ENCODE measurements at regions not wholly inside any gene's neighbourhood (a gene's known extent, or its start where the extent isn't known, plus 50 kb on each side); places are given as distances from the start of the nearest gene placed in this dataset.

GRCh38 chr5:8188874-8189565 is 320.1 kb downstream of the MTRR start:
- Mint-ChIP-seq H3K27me3 (ENCODE audit: low read depth) (no peaks in the 10 kb centered on the region), H3K9me3 (peaks cover 1 to 2% of the 10 kb centered on the region in 2 donors), H3K36me3 (ENCODE audit: insufficient read depth in 2 of 2) (no peaks in the 10 kb centered on the region), H3K4me1 (ENCODE audit: low read depth) (no peaks in the 10 kb centered on the region), H3K27ac (no peak overlapping the region), H3K4me3 (no peak overlapping the region)
- DNase-seq (no peak), ATAC-seq (replicated peaks in 1 of 2) (no peak)

GRCh38 chr5:8192840-8193239 is 323.9 kb downstream of the MTRR start:
- no peaks in the 10 kb centered on the region for H3K4me1 Mint-ChIP-seq (ENCODE audit: low read depth)
- H3K9me3 Mint-ChIP-seq: peaks cover 1 to 3% of the 10 kb centered on the region in 2 donors
- no peak overlapping the region for H3K4me3 Mint-ChIP-seq
- no peak overlapping the region for H3K27ac Mint-ChIP-seq
- H3K36me3 Mint-ChIP-seq (ENCODE audit: insufficient read depth in 2 of 2): no peaks in the 10 kb centered on the region
- DNase-seq (no peak), ATAC-seq (replicated peaks in 1 of 2) (no peak)
- no peaks in the 10 kb centered on the region for H3K27me3 Mint-ChIP-seq (ENCODE audit: low read depth)

- no peak for DNase-seq
- Mint-ChIP-seq H3K36me3 (ENCODE audit: insufficient read depth in 2 of 2) (no peaks in the 10 kb centered on the region), H3K27ac (no peak overlapping the region), H3K4me1 (ENCODE audit: low read depth) (no peaks in the 10 kb centered on the region), H3K4me3 (no peak overlapping the region), H3K9me3 (peaks cover 1 to 3% of the 10 kb centered on the region in 2 donors), H3K27me3 (ENCODE audit: low read depth) (no peaks in the 10 kb centered on the region)
- ATAC-seq (replicated peaks in 1 of 2): no peak
Observed at GRCh38 chr5:8196061-8196460, 327.1 kb downstream of the MTRR start.

GRCh38 chr5:8208307-8208706 is 339.4 kb downstream of the MTRR start:
- no peak for DNase-seq
- H3K27ac Mint-ChIP-seq: no peak overlapping the region
- no peaks in the 10 kb centered on the region for H3K36me3 Mint-ChIP-seq (ENCODE audit: insufficient read depth in 2 of 2)
- no peak overlapping the region for H3K4me3 Mint-ChIP-seq
- H3K9me3 Mint-ChIP-seq: no peaks in the 10 kb centered on the region
- H3K4me1 Mint-ChIP-seq (ENCODE audit: low read depth): no peaks in the 10 kb centered on the region
- H3K27me3 Mint-ChIP-seq (ENCODE audit: low read depth): no peaks in the 10 kb centered on the region
- ATAC-seq (replicated peaks in 1 of 2): no peak

DNA sequence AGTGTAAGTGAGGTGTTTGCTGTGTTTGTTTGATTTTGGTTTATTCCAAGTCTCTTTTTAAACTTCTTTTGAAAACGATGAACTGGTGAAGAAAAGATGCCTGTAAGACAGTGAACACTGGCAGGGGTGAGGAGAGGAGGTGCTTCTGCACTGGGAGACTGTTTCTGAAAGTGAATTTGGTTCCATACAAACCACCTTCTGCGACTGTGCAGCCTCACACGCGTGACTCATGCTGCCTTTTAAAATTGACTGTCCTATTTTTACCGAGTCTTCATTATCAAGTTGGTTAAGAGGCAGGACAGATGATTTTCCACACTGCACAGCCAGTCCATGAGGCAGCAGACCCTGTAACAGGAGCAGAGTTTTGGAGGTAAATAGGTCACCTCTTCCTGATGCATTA is 340.6 kb downstream of the MTRR start:
- Mint-ChIP-seq H3K36me3 (ENCODE audit: insufficient read depth in 2 of 2) (no peaks in the 10 kb centered on the region), H3K4me1 (ENCODE audit: low read depth) (no peaks in the 10 kb centered on the region), H3K9me3 (no peaks in the 10 kb centered on the region), H3K4me3 (no peak overlapping the region), H3K27me3 (ENCODE audit: low read depth) (no peaks in the 10 kb centered on the region), H3K27ac (no peak overlapping the region)
- DNase-seq (no peak), ATAC-seq (replicated peaks in 1 of 2) (no peak)

DNA sequence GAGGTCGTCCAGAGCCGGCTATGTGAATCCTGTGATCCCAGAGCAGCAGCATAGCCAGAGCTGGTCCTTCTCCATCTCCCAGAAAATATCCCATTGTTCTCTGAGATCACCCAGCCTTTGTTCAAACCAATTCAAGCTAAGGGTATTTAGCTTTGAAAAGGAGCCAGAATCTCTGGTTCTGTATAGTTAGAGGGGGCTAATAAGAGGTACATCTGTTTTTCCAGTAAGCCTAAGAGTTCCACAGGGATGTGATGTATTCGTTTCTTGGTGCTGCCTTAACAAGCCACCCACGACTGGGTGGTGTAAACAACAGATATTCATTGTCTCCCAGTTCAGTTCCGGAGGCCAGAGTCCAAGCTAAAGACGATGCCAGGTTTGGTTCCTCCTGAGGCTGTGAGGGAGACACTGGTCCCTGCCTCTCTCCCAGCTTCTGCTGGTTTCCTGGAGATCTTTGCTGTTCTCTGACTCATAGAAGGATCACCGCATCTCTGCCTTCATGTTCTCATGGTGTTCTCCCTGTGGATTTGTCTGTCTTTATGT is 344.8 kb downstream of the MTRR start:
- H3K9me3 Mint-ChIP-seq: peaks cover 0 to 1% of the 10 kb centered on the region in 2 donors
- no peak for DNase-seq
- no peaks in the 10 kb centered on the region for H3K27me3 Mint-ChIP-seq (ENCODE audit: low read depth)
- no peaks in the 10 kb centered on the region for H3K4me1 Mint-ChIP-seq (ENCODE audit: low read depth)
- no peak for ATAC-seq (replicated peaks in 1 of 2)
- no peaks in the 10 kb centered on the region for H3K36me3 Mint-ChIP-seq (ENCODE audit: insufficient read depth in 2 of 2)
- no peak overlapping the region for H3K4me3 Mint-ChIP-seq
- H3K27ac Mint-ChIP-seq: no peak overlapping the region

- H3K27me3 Mint-ChIP-seq (ENCODE audit: low read depth): no peaks in the 10 kb centered on the region
- H3K27ac Mint-ChIP-seq: no peak overlapping the region
- DNase-seq: no peak
- H3K36me3 Mint-ChIP-seq (ENCODE audit: insufficient read depth in 2 of 2): peaks cover 0 to 6% of the 10 kb centered on the region in 2 donors
- H3K4me3 Mint-ChIP-seq: no peak overlapping the region
- peaks cover 7 to 8% of the 10 kb centered on the region in 2 donors for H3K9me3 Mint-ChIP-seq
- no peak for ATAC-seq (replicated peaks in 1 of 2)
- no peaks in the 10 kb centered on the region for H3K4me1 Mint-ChIP-seq (ENCODE audit: low read depth)
Observed at GRCh38 chr5:8216921-8217320, 348.0 kb downstream of the MTRR start.

DNA sequence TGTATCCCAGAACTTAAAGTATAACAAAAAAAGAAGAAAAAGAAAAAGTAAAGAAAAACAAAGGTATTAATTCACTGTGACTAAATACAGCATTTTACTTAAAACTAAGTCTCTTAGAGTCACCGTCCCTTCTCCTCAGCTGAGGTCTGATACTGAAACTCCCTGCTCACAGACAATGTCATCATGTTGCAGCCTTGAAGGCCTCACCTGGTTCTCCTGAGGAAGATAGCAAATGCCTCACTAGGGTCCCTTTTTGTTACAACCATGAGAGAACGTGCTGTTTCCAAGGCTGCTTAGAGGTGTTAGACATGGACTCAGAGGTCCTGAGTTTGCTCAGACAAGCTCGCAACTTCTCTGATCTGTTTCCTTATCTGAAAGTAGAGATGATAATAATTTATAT is 357.2 kb downstream of the MTRR start:
- Mint-ChIP-seq H3K36me3 (ENCODE audit: insufficient read depth in 2 of 2) (peaks cover 0 to 2% of the 10 kb centered on the region in 2 donors), H3K27ac (no peak overlapping the region), H3K9me3 (peaks cover 13 to 20% of the 10 kb centered on the region in 2 donors), H3K4me3 (no peak overlapping the region), H3K4me1 (ENCODE audit: low read depth) (no peaks in the 10 kb centered on the region), H3K27me3 (ENCODE audit: low read depth) (no peaks in the 10 kb centered on the region)
- ATAC-seq (replicated peaks in 1 of 2): no peak
- DNase-seq: no peak

DNA sequence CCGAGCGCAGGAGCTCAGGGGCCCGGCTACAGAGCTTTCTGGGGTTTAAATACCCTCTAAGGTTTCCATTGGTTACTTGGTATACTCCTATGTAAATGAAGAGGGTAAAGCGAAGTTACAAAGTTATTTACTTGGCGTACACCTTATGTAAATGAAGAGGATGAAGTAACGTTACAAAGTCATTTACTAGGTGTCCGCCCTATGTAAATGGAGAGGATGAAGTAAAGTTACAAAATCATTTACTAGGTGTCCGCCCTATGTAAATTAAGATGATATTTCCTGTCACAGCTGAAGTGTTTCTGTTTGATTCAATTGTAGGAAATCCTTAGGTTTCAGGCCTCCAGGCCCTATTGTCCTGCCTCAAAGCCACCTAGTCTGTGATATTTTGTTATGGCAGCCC is 358.2 kb downstream of the MTRR start:
- Mint-ChIP-seq H3K4me1 (ENCODE audit: low read depth) (no peaks in the 10 kb centered on the region), H3K4me3 (no peak overlapping the region), H3K9me3 (peaks cover 6 to 15% of the 10 kb centered on the region in 2 donors), H3K36me3 (ENCODE audit: insufficient read depth in 2 of 2) (no peaks in the 10 kb centered on the region), H3K27ac (no peak overlapping the region), H3K27me3 (ENCODE audit: low read depth) (no peaks in the 10 kb centered on the region)
- ATAC-seq (replicated peaks in 1 of 2) (no peak), DNase-seq (no peak)

GRCh38 chr5:8229551-8229950 is 360.6 kb downstream of the MTRR start:
- no peaks in the 10 kb centered on the region for H3K27me3 Mint-ChIP-seq (ENCODE audit: low read depth)
- H3K27ac Mint-ChIP-seq: no peak overlapping the region
- H3K4me1 Mint-ChIP-seq (ENCODE audit: low read depth): no peaks in the 10 kb centered on the region
- no peak for ATAC-seq (replicated peaks in 1 of 2)
- no peak for DNase-seq
- H3K4me3 Mint-ChIP-seq: no peak overlapping the region
- H3K36me3 Mint-ChIP-seq (ENCODE audit: insufficient read depth in 2 of 2): no peaks in the 10 kb centered on the region
- H3K9me3 Mint-ChIP-seq: peaks cover 0 to 8% of the 10 kb centered on the region in 2 donors

- H3K27me3 Mint-ChIP-seq (ENCODE audit: low read depth): no peaks in the 10 kb centered on the region
- ATAC-seq (replicated peaks in 1 of 2): no peak
- peaks cover 0 to 11% of the 10 kb centered on the region in 2 donors for H3K9me3 Mint-ChIP-seq
- H3K36me3 Mint-ChIP-seq (ENCODE audit: insufficient read depth in 2 of 2): no peaks in the 10 kb centered on the region
- H3K4me1 Mint-ChIP-seq (ENCODE audit: low read depth): no peaks in the 10 kb centered on the region
- no peak overlapping the region for H3K27ac Mint-ChIP-seq
- no peak for DNase-seq
- no peak overlapping the region for H3K4me3 Mint-ChIP-seq
Observed at GRCh38 chr5:8230868-8231267, 361.9 kb downstream of the MTRR start.

DNA sequence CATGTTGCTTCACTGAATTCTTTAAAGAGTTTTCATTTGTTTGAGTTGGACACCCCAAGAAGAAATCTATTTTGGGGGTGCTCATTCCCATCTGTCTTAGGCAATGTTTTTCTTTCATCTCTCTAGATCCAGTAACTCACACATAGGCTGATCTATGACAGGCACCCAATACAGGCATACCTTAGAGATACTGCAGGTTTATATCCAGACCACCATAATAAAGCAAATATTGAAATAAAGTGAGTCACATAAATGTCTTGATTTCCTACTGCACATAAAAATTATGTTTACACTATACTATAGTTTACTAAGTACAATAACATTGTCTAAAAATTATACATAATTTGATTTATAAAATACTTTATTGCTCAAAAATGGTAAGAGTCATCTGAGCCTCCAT is 364.5 kb downstream of the MTRR start:
- DNase-seq: no peak
- Mint-ChIP-seq H3K4me3 (no peak overlapping the region), H3K27ac (no peak overlapping the region), H3K4me1 (ENCODE audit: low read depth) (no peaks in the 10 kb centered on the region), H3K27me3 (ENCODE audit: low read depth) (no peaks in the 10 kb centered on the region), H3K36me3 (ENCODE audit: insufficient read depth in 2 of 2) (no peaks in the 10 kb centered on the region), H3K9me3 (peaks cover 3 to 10% of the 10 kb centered on the region in 2 donors)
- no peak for ATAC-seq (replicated peaks in 1 of 2)

DNA sequence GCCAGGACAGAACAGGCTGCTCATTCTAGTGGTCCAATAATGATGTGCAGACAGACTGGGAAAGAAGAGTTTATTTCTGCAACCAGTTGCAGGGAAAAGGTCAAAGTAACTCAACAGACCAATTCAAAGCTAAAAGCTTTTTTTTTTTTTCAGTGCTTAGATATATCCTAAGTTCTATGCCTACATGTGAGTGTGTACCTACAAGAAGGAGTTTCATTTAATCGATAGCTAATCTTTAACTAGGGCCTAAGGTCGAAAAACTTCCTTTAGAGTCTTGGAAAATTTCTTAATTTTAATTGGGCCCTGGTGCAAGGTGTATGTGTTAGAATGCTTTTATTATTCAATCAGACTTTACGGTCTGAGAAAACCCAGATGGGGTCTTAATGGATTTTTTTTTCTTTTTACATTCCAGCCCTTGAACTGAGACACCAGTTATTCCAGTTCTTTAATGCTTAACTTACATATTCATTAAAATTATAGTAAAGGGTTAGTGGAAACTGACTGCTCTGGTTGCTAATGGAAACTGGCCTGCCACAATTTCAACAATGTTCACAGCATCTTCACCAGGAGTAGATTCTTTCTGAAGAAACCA is 365.3 kb downstream of the MTRR start:
- ATAC-seq (replicated peaks in 1 of 2) (no peak), DNase-seq (no peak)
- Mint-ChIP-seq H3K27me3 (ENCODE audit: low read depth) (no peaks in the 10 kb centered on the region), H3K4me3 (no peak overlapping the region), H3K9me3 (peaks cover 3 to 6% of the 10 kb centered on the region in 2 donors), H3K27ac (no peak overlapping the region), H3K36me3 (ENCODE audit: insufficient read depth in 2 of 2) (no peaks in the 10 kb centered on the region), H3K4me1 (ENCODE audit: low read depth) (no peaks in the 10 kb centered on the region)

GRCh38 chr5:8238080-8238479 is 369.1 kb downstream of the MTRR start:
- no peak for ATAC-seq (replicated peaks in 1 of 2)
- DNase-seq: no peak
- Mint-ChIP-seq H3K27me3 (ENCODE audit: low read depth) (no peaks in the 10 kb centered on the region), H3K9me3 (peaks cover 3 to 6% of the 10 kb centered on the region in 2 donors), H3K4me1 (ENCODE audit: low read depth) (no peaks in the 10 kb centered on the region), H3K36me3 (ENCODE audit: insufficient read depth in 2 of 2) (no peaks in the 10 kb centered on the region), H3K4me3 (no peak overlapping the region), H3K27ac (no peak overlapping the region)
